HG02610 (cell line): ENCODE measurements at regions not wholly inside any gene's neighbourhood (a gene's known extent, or its start where the extent isn't known, plus 50 kb on each side); places are given as distances from the start of the nearest gene placed in this dataset.
"Not testable (repeated sequence)": the region's sequence is repeated elsewhere in the genome, so short reads cannot be mapped to it uniquely, and the experiment has no call there.

Experiments used
- ATAC-seq: cut with Tn5 transposase; IDR thresholded peaks from one replicate; pipeline ENCODE4 v1.9.1; 2021; ENCODE audit warnings: mild to moderate bottlenecking, moderate library complexity; ENCODE audit not compliant: unreplicated experiment

- no peak for ATAC-seq
Measured at GRCh38 chr14:84410344-84410743, 1119.6 kb upstream of the FLRT2 start.

GRCh38 chr14:84420221-84420620 lies 1109.7 kb upstream of the FLRT2 start:
- ATAC-seq: no peak

DNA sequence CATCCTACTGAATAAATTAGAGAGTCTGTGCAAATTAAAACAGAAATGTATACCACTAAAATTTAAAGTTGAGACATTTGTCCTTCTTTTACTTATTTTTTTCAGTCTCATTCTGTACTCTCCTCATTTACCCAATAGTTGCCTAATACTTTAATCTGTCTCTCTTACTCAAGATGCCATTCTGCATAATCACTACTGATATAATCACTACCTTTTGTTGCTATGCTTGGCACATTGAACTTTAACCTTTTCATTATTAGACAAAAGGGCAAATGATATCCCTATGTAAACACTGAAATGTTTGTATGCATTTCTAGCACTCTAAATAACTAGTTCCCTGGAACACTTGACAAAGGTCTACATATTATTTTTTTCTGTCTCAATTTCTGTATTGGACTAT lies 1108.3 kb upstream of the FLRT2 start:
- ATAC-seq: no peak

- ATAC-seq: no peak
Measured at GRCh38 chr14:84425968-84426367, 1104.0 kb upstream of the FLRT2 start.

DNA sequence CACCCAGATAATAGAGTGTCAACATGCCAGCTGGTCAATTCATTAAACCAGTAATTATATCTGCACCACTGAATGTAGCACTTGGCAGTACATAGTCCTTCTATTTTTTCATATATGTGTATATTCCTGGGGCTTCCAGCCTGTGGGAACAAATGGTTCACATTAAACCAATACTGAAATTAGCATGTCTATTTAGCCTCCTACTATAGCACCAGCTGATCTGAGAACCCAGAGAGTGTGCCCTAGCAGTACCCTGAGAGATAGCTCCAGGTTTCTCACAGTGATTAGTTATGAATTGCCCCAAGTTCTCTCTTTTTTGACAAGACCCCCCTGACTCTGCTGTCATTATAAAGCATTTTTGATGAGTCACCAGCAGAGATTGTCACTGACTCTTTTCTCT lies 1097.3 kb upstream of the FLRT2 start:
- no peak for ATAC-seq

- no peak for ATAC-seq
Measured at GRCh38 chr14:84433961-84434360, 1096.0 kb upstream of the FLRT2 start.

- ATAC-seq: no peak
Measured at GRCh38 chr14:84435820-84436324, 1094.1 kb upstream of the FLRT2 start.

DNA sequence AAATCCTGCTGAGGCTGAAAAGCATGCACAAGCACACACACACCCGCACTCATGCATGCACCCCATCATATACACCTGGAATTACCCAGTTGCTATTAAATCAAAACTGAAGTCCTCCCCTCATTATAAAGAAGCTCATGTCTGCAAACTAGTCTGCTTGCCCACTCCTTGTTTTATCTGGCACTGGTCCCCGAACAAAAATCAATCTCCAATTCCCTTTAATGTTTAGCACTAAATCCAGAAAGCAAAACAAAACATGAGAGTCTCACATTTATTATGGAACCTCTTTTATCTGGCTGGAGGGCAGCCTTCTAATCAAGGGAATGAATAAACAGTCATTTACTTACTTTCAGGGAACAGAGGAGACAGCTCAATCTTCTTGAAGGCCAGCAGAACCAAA lies 1093.4 kb upstream of the FLRT2 start:
- ATAC-seq: no peak

- ATAC-seq: no peak
Measured at GRCh38 chr14:84442521-84442920, 1087.4 kb upstream of the FLRT2 start.

DNA sequence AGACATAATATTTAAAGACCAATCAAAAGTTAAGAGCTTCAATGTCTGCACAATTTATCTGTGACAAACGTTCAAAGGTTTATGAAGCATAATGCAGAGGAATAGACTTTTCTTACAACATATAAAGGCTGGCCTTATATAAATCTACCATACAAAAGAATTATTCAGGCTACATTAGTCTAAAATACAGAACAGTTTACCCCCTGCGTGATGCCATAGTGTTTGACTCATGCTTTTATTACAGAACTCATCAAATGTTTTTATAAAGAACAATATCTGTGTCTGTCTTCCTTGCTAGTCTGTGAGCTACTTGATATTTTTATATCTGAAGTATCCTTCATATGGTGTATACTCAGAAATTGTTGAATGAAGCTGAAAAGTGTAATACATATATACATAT lies 1084.5 kb upstream of the FLRT2 start:
- ATAC-seq: no peak

GRCh38 chr14:84446250-84446649 lies 1083.7 kb upstream of the FLRT2 start:
- no peak for ATAC-seq

DNA sequence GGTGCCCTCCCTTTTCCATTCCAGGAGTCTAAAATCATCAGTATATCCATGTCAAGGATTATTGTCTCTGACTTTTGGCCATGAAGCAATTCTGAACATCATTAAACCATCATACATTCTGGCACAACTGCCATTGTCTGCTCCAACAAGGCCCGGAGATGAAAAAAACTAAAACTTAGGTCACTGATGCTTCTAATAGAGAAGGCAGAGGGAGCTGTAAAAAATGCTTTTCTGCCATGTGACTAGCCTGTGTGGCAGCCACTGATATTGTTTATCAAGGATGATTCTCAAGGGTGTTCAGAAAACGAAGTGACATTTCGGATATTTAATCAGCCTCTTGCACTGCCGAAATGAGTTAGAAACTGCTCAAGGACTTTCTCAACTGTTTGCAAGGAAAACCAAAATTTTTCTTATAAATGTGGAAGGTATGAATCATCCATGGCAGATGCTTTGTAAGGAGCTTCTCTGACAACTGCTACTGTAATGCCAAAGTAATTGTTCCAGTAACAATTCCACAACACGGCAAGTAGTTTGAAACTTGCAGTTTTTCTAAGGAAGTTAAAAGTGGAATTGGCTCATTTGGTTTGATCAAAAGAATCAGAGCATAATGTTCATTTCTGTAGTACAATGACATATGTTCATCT lies 1076.5 kb upstream of the FLRT2 start:
- no peak for ATAC-seq

GRCh38 chr14:84454114-84454513 lies 1075.8 kb upstream of the FLRT2 start:
- no peak for ATAC-seq

GRCh38 chr14:84456946-84457345 lies 1073.0 kb upstream of the FLRT2 start:
- ATAC-seq: no peak

DNA sequence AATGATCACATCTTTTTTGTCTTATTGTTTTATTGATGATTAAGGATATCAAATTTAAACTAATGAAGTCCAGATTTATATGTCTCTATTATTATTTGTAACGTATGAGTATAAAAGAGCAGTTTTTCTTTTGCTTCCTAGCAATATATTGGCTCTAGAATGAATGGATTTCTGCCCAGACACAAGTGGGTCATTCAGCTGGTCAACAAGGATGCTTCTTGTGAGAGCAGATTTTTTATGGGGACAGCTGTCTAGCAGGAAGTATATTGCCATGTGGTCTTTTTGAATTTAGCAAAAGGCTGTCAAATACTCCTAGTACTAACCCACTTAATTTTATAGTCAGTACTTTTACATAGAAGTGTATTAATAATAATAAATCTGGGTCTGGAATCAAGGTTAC lies 1071.1 kb upstream of the FLRT2 start:
- ATAC-seq: no peak

- ATAC-seq: no peak
Measured at GRCh38 chr14:84465880-84466279, 1064.1 kb upstream of the FLRT2 start.

GRCh38 chr14:84468153-84468552 lies 1061.8 kb upstream of the FLRT2 start:
- no peak for ATAC-seq

- ATAC-seq: no peak
Measured at GRCh38 chr14:84477996-84478395, 1051.9 kb upstream of the FLRT2 start.

GRCh38 chr14:84482256-84483071 lies 1047.5 kb upstream of the FLRT2 start:
- ATAC-seq: no peak

- ATAC-seq: no peak
Measured at GRCh38 chr14:84483072-84483420, 1046.9 kb upstream of the FLRT2 start.

GRCh38 chr14:84484243-84484642 lies 1045.7 kb upstream of the FLRT2 start:
- not testable (repeated sequence) for ATAC-seq

DNA sequence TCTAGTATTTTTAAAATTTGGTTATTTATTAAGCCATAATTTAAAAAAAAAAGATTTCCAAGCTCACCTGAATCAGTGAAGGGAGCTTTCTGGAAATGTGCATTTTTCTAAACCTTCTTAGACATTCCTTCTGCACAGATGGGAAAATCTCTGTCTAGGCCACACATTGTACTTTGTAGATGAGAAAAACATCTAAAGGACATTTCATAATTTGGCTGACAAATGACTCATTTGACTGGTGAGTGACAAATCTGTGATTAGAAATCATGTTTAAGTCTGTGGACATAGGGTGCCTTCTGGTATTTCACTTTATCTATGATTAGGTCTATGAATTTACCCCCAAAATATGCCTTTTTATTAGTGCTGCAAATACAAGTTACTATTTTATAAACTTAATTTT lies 1044.9 kb upstream of the FLRT2 start:
- ATAC-seq: no peak
